Left cardiac atrium (tissue), 4 donors: ENCODE measurements at regions not wholly inside any gene's neighbourhood (a gene's known extent, or its start where the extent isn't known, plus 50 kb on each side); places are given as distances from the start of the nearest gene placed in this dataset.
"Not testable (repeated sequence)": the region's sequence is repeated elsewhere in the genome, so short reads cannot be mapped to it uniquely, and the experiment has no call there.

Experiments used
- ATAC-seq, 2 donors: fragments of 200-7000 bp; cut with Tn5 transposase; one replicate each; pipeline ENCODE4 v1.9.1; 2020; ENCODE audit warnings: mild to moderate bottlenecking in 2 of 2, moderate library complexity in 2 of 2
- DNase-seq: peaks from one replicate; pipeline ENCODE4 v3.0.0-alpha.2; 2020
- intact Hi-C, 2 donors: fragments of 100-400 bp; cut with DNase I; formaldehyde crosslinking; loops; one replicate each; pipeline versions ENCODE4 v1.14.1 to v1.15.1; 2022 to 2023
- donor health status: DM: no; HTN: yes; CAD: no.
- donor health status: DM: no; HTN: yes; CAD: no; lungs with severe emphysema.
- donor health status: DM: yes; HTN: yes; CAD: no.
- donor health status: Dilated cardiomyopathy.

DNA sequence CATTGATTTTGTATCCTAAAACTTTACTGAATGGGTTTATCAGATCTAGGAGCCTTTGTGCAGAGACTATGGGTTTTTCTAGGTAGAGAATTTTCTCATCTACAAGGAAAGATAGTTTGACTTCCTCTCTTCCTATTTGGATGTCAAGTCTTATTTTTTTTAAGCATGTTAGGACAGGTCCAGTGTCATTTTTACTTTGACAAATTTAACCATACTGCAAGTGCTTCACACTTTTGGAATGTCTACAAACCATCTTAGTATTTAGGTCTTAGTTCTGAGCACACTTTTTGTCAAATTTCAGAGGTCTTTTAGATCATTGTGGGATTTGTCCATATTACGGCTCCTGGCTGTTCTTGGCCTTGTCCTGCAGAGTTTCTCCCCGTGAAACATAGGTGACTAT lies 715.2 kb upstream of the RAG2 start:
- intact Hi-C loops = no loop called here
- ATAC-seq = no peak

DNA sequence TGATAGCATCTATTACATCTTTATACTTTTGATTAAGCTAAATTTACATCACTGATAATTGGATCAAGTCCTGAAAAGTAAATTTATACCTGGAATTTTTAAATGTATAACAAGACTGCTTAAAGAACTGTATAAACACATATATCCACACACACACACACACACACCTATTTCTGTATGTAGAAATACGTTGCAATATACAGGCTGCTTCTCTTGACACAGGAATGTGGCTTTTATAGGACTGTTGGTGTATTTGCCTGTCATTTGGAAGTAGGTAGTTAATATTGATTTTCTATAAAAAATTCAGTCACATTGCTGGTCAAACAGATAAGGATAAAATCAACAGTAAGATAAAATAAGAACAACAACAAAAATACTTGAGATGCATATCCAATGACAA lies 708.5 kb upstream of the RAG2 start:
- DNase-seq (no peak), ATAC-seq (no peak)
- intact Hi-C loops = no loop called here

More for the DNA sequence above, 715.2 kb upstream of the RAG2 start:
- DNase-seq = no peak

- intact Hi-C loops, ATAC-seq, DNase-seq: not testable (repeated sequence)
These were observed 703.4 kb upstream of the RAG2 start for GRCh38 chr11:37301405-37301804.

GRCh38 chr11:37298173-37298572 lies 700.1 kb upstream of the RAG2 start:
- no peak for ATAC-seq
- DNase-seq = no peak
- intact Hi-C loops = no loop called here

- ATAC-seq (no peak), DNase-seq (no peak)
- intact Hi-C loops = no loop called here
These were observed 688.9 kb upstream of the RAG2 start for GRCh38 chr11:37286890-37287289.

DNA sequence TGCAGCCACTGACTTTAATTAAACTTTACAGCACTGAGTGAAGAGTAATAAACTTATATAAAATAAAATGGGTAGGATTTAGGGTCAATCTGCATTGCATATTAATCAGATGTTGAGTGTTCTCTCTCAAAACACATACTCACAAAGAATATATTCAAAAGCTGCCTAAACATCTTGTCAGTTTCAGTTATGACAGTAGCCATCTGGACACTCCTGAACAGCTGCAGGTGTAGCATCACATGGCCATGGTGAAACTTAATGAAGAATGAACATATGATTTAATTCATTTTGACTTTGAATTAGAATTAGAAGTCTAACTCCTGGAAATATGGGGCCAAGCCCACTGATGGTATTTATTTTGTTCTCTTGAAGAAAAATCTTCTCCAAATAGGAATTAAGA lies 684.3 kb upstream of the RAG2 start:
- intact Hi-C loops = no loop called here
- no peak for DNase-seq
- no peak for ATAC-seq

- no peak for ATAC-seq
These were observed 682.2 kb upstream of the RAG2 start for GRCh38 chr11:37280200-37280599.

GRCh38 chr11:37277896-37278465 lies 679.9 kb upstream of the RAG2 start:
- intact Hi-C loops = no loop called here
- no peak for DNase-seq
- no peak for ATAC-seq

More at GRCh38 chr11:37280200-37280599, 682.2 kb upstream of the RAG2 start:
- intact Hi-C loops = no loop called here
- DNase-seq = no peak

- DNase-seq (no peak), ATAC-seq (no peak)
- intact Hi-C loops = no loop called here
These were observed 666.7 kb upstream of the RAG2 start for GRCh38 chr11:37264783-37265182.

- intact Hi-C loops = no loop called here
- ATAC-seq (no peak), DNase-seq (no peak)
These were observed 666.0 kb upstream of the RAG2 start for GRCh38 chr11:37264060-37264459.

- ATAC-seq, intact Hi-C loops, DNase-seq: not testable (repeated sequence)
These were observed 665.4 kb upstream of the RAG2 start for GRCh38 chr11:37263467-37263866.

DNA sequence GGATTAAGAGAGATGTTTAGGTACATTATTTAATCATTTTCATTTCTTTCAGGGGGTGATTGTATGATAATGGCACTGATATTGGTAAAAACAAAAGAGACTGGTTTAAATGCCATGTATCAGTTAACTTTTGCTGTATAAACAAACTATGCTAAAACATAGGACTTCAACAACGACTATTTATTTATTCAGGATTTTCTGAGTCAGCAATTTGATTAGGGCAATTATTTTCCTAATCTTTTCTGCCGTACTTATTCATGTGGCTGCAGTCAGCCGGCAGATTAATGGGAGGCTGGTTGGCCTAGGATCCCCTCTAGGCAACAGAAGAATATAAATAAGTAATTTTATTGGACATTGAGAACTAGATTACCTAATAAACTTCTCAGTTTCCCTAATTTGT lies 661.7 kb upstream of the RAG2 start:
- DNase-seq (no peak), ATAC-seq (no peak)
- intact Hi-C loops = no loop called here

- DNase-seq (no peak), ATAC-seq (no peak)
- intact Hi-C loops = no loop called here
These were observed 650.1 kb upstream of the RAG2 start for GRCh38 chr11:37248145-37248544.

DNA sequence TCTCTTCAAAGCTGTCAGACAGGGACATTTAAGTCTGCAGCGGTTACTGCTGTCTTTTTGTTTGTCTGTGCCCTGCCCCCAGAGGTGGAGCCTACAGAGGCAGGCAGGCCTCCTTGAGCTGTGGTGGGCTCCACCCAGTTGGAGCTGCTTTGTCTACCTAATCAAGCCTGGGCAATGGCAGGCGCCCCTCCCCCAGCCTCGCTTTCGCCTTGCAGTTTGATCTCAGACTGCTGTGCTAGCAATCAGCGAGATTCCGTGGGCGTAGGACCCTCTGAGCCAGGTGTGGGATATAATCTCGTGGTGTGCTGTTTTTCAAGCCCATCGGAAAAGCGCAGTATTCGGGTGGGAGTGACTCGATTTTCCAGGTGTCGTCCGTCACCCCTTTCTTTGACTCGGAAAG lies 648.1 kb upstream of the RAG2 start:
- DNase-seq, intact Hi-C loops, ATAC-seq: not testable (repeated sequence)

DNA sequence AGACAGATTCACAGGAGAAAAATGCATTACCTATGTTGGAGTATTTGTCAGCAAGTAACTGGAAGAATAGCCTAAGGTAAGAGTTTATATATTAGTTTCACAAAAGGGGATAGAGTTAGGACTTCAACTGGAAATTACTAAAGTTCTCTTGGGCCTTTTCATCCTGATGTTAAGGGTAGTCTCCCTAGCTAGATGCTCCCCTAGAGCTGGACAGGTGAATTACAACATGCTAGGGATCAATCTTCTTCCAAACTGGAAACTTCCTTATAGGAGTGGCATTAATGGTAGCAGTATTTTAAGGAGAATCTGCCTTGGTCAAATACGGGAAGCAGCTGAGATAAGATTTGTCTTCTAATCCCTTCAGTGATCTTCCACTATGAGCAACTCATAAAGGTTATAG lies 632.8 kb upstream of the RAG2 start:
- no peak for ATAC-seq
- no peak for DNase-seq
- intact Hi-C loops = no loop called here

GRCh38 chr11:37223962-37224361 lies 625.9 kb upstream of the RAG2 start:
- ATAC-seq = no peak
- no peak for DNase-seq
- intact Hi-C loops = no loop called here

DNA sequence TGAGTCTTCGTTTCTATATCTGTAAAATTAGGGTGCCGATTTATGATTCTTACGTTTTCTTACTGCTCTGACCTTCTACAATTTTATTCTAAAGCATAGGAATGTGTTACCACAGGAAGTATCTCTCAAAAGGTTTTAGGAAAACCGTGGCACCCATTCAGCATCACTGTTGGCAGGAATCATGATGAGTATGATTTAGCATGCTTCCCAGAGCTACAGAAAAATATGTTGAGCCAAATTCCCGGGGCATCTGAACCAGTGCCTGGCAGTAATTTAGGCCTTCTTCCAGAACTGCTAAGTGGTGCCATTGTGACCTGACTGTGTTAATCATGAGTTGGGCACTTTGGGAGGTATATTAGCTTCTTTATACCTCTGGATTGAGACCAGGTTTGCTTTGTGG lies 605.0 kb upstream of the RAG2 start:
- intact Hi-C loops = no loop called here

GRCh38 chr11:37199082-37199481 lies 601.0 kb upstream of the RAG2 start:
- DNase-seq (no peak), ATAC-seq (no peak)
- intact Hi-C loops = no loop called here

More for the DNA sequence above, 605.0 kb upstream of the RAG2 start:
- ATAC-seq = no peak
- no peak for DNase-seq

DNA sequence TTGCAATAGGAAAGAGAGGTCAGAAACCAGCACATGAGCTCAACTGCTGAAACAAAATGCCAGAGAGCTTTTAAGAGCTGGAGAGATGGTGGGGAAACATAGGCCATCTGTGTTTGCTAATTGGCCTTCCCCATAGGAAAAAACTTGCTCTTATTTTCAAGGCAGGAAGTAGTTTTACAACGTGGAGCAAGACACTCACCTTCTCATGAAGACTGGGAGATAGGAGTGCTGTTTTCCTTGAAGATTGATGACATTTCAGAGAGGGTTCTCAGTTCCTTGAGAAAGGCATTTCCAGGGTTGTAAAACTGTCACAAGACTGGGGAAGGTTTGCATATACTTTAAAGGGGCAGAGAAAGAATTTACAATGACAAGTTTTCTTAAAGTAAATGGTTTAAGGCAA lies 586.3 kb upstream of the RAG2 start:
- intact Hi-C loops = no loop called here
- DNase-seq (no peak), ATAC-seq (no peak)

GRCh38 chr11:37182031-37182430 lies 584.0 kb upstream of the RAG2 start:
- ATAC-seq (no peak), DNase-seq (no peak)
- intact Hi-C loops = no loop called here

GRCh38 chr11:37177721-37178120 lies 579.7 kb upstream of the RAG2 start:
- no peak for DNase-seq
- ATAC-seq = no peak
- intact Hi-C loops = no loop called here

- no peak for ATAC-seq
- intact Hi-C loops = no loop called here
These were observed 573.4 kb upstream of the RAG2 start for GRCh38 chr11:37171451-37171850.

More at GRCh38 chr11:37171451-37171850, 573.4 kb upstream of the RAG2 start:
- DNase-seq = no peak
